IPS-18c (cell line): ENCODE measurements at regions not wholly inside any gene's neighbourhood (a gene's known extent, or its start where the extent isn't known, plus 50 kb on each side); places are given as distances from the start of the nearest gene placed in this dataset.

Experiments used
- H3K4me3 ChIP-seq: 2 replicates; pipeline ENCODE4 v1.7.0; 2013; ENCODE audit warnings: low read depth, mild to moderate bottlenecking, low read length, moderate library complexity; ENCODE audit not compliant: insufficient read depth
- H3K9me3 ChIP-seq: one replicate; pipeline ENCODE4 v1.6.1; 2013; ENCODE audit warnings: mild to moderate bottlenecking, low read length, moderate library complexity; ENCODE audit not compliant: control insufficient read depth, insufficient read depth

GRCh38 chr12:93127582-93128331, 198.7 kb upstream of the EEA1 start:
- Histone ChIP-seq H3K4me3 (no peak overlapping the region), H3K9me3 (no peaks in the 10 kb centered on the region)

GRCh38 chr12:93128332-93128707, 199.2 kb upstream of the EEA1 start:
- H3K4me3 ChIP-seq, result no peak overlapping the region
- no peaks in the 10 kb centered on the region for H3K9me3 ChIP-seq

GRCh38 chr12:93130366-93131054, 201.4 kb upstream of the EEA1 start:
- H3K4me3 ChIP-seq, result no peak overlapping the region

GRCh38 chr12:93133361-93133760, 204.3 kb upstream of the EEA1 start:
- Histone ChIP-seq H3K9me3 (no peaks in the 10 kb centered on the region), H3K4me3 (no peak overlapping the region)

More at GRCh38 chr12:93130366-93131054, 201.4 kb upstream of the EEA1 start:
- H3K9me3 ChIP-seq, result no peaks in the 10 kb centered on the region

- no peaks in the 10 kb centered on the region for H3K9me3 ChIP-seq
- H3K4me3 ChIP-seq, result no peak overlapping the region
Measured at GRCh38 chr12:93134175-93134890, 205.2 kb upstream of the EEA1 start.

GRCh38 chr12:93134893-93135285, 205.8 kb upstream of the EEA1 start:
- Histone ChIP-seq H3K9me3 (no peaks in the 10 kb centered on the region), H3K4me3 (no peak overlapping the region)

GRCh38 chr12:93135286-93136239, 206.5 kb upstream of the EEA1 start:
- Histone ChIP-seq H3K4me3 (no peak overlapping the region), H3K9me3 (no peaks in the 10 kb centered on the region)

GRCh38 chr12:93136253-93137055, 207.4 kb upstream of the EEA1 start:
- no peaks in the 10 kb centered on the region for H3K9me3 ChIP-seq
- no peak overlapping the region for H3K4me3 ChIP-seq

GRCh38 chr12:93137656-93138612, 208.8 kb upstream of the EEA1 start:
- H3K9me3 ChIP-seq, result no peaks in the 10 kb centered on the region
- no peak overlapping the region for H3K4me3 ChIP-seq

- no peaks in the 10 kb centered on the region for H3K9me3 ChIP-seq
- H3K4me3 ChIP-seq, result no peak overlapping the region
Measured at GRCh38 chr12:93139028-93139665, 210.1 kb upstream of the EEA1 start.

- H3K4me3 ChIP-seq, result no peak overlapping the region
- no peaks in the 10 kb centered on the region for H3K9me3 ChIP-seq
Measured at GRCh38 chr12:93140325-93140724, 211.2 kb upstream of the EEA1 start.

- H3K4me3 ChIP-seq, result no peak overlapping the region
Measured at GRCh38 chr12:93140801-93141200, 211.7 kb upstream of the EEA1 start.

GRCh38 chr12:93142881-93143280, 213.8 kb upstream of the EEA1 start:
- H3K9me3 ChIP-seq, result no peaks in the 10 kb centered on the region
- H3K4me3 ChIP-seq, result no peak overlapping the region

More at GRCh38 chr12:93140801-93141200, 211.7 kb upstream of the EEA1 start:
- no peaks in the 10 kb centered on the region for H3K9me3 ChIP-seq

- H3K9me3 ChIP-seq, result no peaks in the 10 kb centered on the region
- no peak overlapping the region for H3K4me3 ChIP-seq
Measured at GRCh38 chr12:93144109-93144508, 215.0 kb upstream of the EEA1 start.

GRCh38 chr12:93145086-93145485, 216.0 kb upstream of the EEA1 start:
- Histone ChIP-seq H3K9me3 (no peaks in the 10 kb centered on the region), H3K4me3 (no peak overlapping the region)
